ENCODE measurements at regions not wholly inside any gene's neighbourhood (a gene's known extent, or its start where the extent isn't known, plus 50 kb on each side); places are given as distances from the start of the nearest gene placed in this dataset.

DNA sequence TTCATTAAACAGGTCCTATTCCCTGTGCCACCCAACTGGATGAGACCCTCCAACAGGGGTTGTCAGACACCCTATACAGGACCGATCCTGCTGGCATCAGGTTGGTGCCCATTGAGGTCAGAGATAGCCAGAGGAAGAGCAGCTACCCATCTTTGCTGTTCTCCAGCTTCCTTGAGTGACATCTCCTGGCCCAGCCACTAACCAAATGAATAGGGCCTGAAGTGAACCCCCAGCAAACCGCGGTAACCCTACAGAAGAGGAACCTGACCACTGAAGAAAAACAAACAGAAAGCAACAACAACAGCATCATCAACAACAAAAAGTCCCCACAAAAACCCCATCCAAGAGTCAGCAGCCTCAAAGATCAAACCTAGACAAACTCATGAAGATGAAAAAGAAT, 133.6 kb upstream of the ARPP21 start:
- H3K27me3 ChIP-seq: no peaks in the 10 kb centered on the region
- ATAC-seq (no peak), DNase-seq (no peak)
- H3K4me1 ChIP-seq: no peaks in the 10 kb centered on the region
- H3K4me3 ChIP-seq: no peak overlapping the region
- TF ChIP-seq, protein P1, sequence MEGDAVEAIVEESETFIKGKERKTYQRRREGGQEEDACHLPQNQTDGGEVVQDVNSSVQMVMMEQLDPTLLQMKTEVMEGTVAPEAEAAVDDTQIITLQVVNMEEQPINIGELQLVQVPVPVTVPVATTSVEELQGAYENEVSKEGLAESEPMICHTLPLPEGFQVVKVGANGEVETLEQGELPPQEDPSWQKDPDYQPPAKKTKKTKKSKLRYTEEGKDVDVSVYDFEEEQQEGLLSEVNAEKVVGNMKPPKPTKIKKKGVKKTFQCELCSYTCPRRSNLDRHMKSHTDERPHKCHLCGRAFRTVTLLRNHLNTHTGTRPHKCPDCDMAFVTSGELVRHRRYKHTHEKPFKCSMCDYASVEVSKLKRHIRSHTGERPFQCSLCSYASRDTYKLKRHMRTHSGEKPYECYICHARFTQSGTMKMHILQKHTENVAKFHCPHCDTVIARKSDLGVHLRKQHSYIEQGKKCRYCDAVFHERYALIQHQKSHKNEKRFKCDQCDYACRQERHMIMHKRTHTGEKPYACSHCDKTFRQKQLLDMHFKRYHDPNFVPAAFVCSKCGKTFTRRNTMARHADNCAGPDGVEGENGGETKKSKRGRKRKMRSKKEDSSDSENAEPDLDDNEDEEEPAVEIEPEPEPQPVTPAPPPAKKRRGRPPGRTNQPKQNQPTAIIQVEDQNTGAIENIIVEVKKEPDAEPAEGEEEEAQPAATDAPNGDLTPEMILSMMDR (IDR thresholded peaks at IDR 0.05): no peak
- H3K36me3 ChIP-seq: no peaks in the 10 kb centered on the region
- peaks cover 0 to 5% of the 10 kb centered on the region in 2 donors for H3K9me3 ChIP-seq
- intact Hi-C loops (cut with DNase I): no loop called here
- no peak overlapping the region for H3K27ac ChIP-seq

DNA sequence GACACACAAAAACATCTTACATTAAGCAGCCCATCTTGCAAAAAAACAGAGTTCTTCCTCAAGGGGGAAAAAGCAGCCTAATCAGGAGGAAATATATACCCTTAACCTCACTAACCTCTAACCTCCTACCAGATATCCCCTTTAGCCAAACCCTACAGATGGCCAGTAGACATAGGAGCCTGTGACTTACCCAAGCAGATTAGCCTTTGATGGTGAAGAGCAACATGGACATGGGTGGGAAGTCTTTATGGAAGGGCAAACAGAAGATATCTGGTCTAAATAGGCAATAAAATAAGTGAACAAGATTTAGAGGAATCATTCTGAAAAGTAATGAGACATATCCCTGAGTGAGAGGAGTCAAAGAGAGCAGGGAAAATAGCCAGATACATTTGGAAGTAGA, 119.4 kb upstream of the ARPP21 start:
- ATAC-seq (no peak), DNase-seq (no peak)
- Histone ChIP-seq H3K27me3 (no peaks in the 10 kb centered on the region), H3K27ac (no peak overlapping the region), H3K4me3 (no peak overlapping the region), H3K36me3 (no peaks in the 10 kb centered on the region), H3K9me3 (no peaks in the 10 kb centered on the region), H3K4me1 (no peaks in the 10 kb centered on the region)
- intact Hi-C loops (cut with DNase I): no loop called here
- TF ChIP-seq, protein P1 (IDR thresholded peaks at IDR 0.05): no peak

DNA sequence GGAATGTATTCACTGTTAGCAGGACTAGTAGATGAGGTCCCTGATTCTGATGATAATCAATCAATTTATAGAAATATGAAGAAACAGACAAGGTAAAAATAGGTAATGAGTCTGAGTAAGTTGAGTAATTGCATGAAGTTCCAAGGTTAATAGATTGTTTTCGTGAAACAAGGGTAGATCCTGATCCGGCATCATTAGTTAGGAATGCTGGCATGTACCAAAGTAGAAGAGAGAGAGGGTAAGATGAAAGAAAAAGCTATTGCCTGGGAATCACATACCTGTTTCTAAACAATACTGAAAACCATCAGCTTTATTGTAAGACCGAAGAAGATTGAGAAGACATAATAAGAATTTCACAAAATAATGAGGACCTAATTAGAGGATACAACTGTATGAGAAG, 118.1 kb upstream of the ARPP21 start:
- TF ChIP-seq, protein P1 (IDR thresholded peaks at IDR 0.05): no peak
- ATAC-seq (no peak), DNase-seq (no peak)
- H3K4me3 ChIP-seq: no peak overlapping the region
- H3K36me3 ChIP-seq: no peaks in the 10 kb centered on the region
- H3K9me3 ChIP-seq: no peaks in the 10 kb centered on the region
- no peaks in the 10 kb centered on the region for H3K4me1 ChIP-seq
- H3K27ac ChIP-seq: no peak overlapping the region
- intact Hi-C loops (cut with DNase I): no loop called here
- no peaks in the 10 kb centered on the region for H3K27me3 ChIP-seq

DNA sequence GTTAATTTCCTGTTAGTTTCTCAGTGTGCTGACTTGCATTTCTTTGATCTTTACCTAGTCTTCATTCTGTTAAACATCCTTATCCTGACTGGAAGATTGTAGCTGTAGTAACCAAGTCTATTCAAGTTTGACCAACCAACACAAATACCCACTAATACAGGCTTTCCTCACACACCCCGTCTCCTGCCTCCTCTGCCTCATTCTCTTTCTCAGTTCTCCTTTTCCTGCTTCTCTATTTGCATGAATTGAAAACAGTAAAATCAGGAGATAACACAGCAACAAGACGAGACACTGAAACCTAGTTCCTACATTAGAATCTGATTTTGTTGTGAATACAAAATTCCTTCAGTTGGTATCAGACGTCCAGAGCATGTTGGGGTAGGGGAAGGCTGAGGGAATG, 116.9 kb upstream of the ARPP21 start:
- DNase-seq: no peak
- TF ChIP-seq, protein P1 (IDR thresholded peaks at IDR 0.05): no peak
- Histone ChIP-seq H3K36me3 (no peaks in the 10 kb centered on the region), H3K4me1 (no peaks in the 10 kb centered on the region), H3K4me3 (no peak overlapping the region), H3K9me3 (no peaks in the 10 kb centered on the region), H3K27ac (no peak overlapping the region), H3K27me3 (no peaks in the 10 kb centered on the region)
- intact Hi-C loops (cut with DNase I): no loop called here
- ATAC-seq: no peak

DNA sequence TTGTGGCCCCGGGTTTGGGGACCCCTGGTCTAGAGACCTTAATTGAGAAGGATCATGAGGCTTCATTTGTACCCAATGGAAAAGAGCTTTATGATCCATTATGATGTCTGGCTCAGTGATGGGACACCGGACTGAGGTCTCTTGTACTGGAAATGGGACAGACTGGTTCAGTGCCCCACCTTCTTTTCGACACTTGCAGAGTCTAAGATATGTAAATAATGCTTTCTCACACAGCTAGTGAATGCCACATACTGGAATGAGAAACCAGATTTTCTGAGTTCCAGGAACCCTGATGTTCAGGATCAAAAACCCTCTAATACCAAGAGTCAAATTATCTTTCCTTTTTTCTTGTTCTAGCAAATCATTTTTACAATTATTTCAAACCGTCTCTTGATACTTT, 116.3 kb upstream of the ARPP21 start:
- no peaks in the 10 kb centered on the region for H3K4me1 ChIP-seq
- H3K27me3 ChIP-seq: no peaks in the 10 kb centered on the region
- no peaks in the 10 kb centered on the region for H3K36me3 ChIP-seq
- peak; percentile 23 for ATAC-seq
- intact Hi-C loops (cut with DNase I): no loop called here
- no peaks in the 10 kb centered on the region for H3K9me3 ChIP-seq
- no peak overlapping the region for H3K27ac ChIP-seq
- TF ChIP-seq, protein P1 (IDR thresholded peaks at IDR 0.05): no peak
- no peak for DNase-seq
- no peak overlapping the region for H3K4me3 ChIP-seq

Data from left lung (tissue), 4 donors.